ENCODE measurements at regions not wholly inside any gene's neighbourhood (a gene's known extent, or its start where the extent isn't known, plus 50 kb on each side); places are given as distances from the start of the nearest gene placed in this dataset.

GRCh38 chr2:104755026-104755878, 98.7 kb upstream of the POU3F3 start:
- ChIA-PET POLR2A (no interaction called here), CTCF (no interaction called here)
- no peak for DNase-seq (ENCODE audit: extremely low spot score)
- TF ChIP-seq CTCF (IDR thresholded peaks at IDR 0.05; ENCODE audit: control extremely low read depth, extremely low read depth, low read depth, missing control alignments), result no peak

GRCh38 chr2:104756118-104756517, 97.8 kb upstream of the POU3F3 start:
- no peak for DNase-seq (ENCODE audit: extremely low spot score)
- CTCF ChIA-PET, result no interaction called here
- POLR2A ChIA-PET, result no interaction called here
- no peak for TF ChIP-seq CTCF (IDR thresholded peaks at IDR 0.05; ENCODE audit: control extremely low read depth, extremely low read depth, low read depth, missing control alignments)

- DNase-seq (ENCODE audit: extremely low spot score), result no peak
- TF ChIP-seq CTCF (IDR thresholded peaks at IDR 0.05; ENCODE audit: control extremely low read depth, extremely low read depth, low read depth, missing control alignments), result no peak
- POLR2A ChIA-PET, result no interaction called here
- CTCF ChIA-PET, result no interaction called here
Observed at GRCh38 chr2:104757056-104757455, 96.9 kb upstream of the POU3F3 start.

GRCh38 chr2:104758199-104758620, 95.7 kb upstream of the POU3F3 start:
- ChIA-PET CTCF (interaction anchor here (1.1 kb wide), 1 partner anchor 91 kb away, joined by 3 read pairs; no protein-coding TSS in a partner anchor), POLR2A (no interaction called here)
- no peak for TF ChIP-seq CTCF (IDR thresholded peaks at IDR 0.05; ENCODE audit: control extremely low read depth, extremely low read depth, low read depth, missing control alignments)
- DNase-seq (ENCODE audit: extremely low spot score), result no peak

GRCh38 chr2:104762031-104762430, 91.9 kb upstream of the POU3F3 start:
- ChIA-PET POLR2A (no interaction called here), CTCF (no interaction called here)
- DNase-seq (ENCODE audit: extremely low spot score), result no peak
- TF ChIP-seq CTCF (IDR thresholded peaks at IDR 0.05; ENCODE audit: control extremely low read depth, extremely low read depth, low read depth, missing control alignments), result no peak

- DNase-seq (ENCODE audit: extremely low spot score), result no peak
- no peak for TF ChIP-seq CTCF (IDR thresholded peaks at IDR 0.05; ENCODE audit: control extremely low read depth, extremely low read depth, low read depth, missing control alignments)
- POLR2A ChIA-PET, result no interaction called here
- CTCF ChIA-PET, result interaction anchor here (0.6 kb wide), 1 partner anchor 68 kb away, joined by 3 read pairs; no protein-coding TSS in a partner anchor
Observed at GRCh38 chr2:104766683-104767082, 87.2 kb upstream of the POU3F3 start.
